ENCODE measurements at regions not wholly inside any gene's neighbourhood (a gene's known extent, or its start where the extent isn't known, plus 50 kb on each side); places are given as distances from the start of the nearest gene placed in this dataset.

GRCh38 chr14:29982171-29982570, 54.5 kb upstream of the PRKD1 start:
- TF ChIP-seq POLR2AphosphoS5 (IDR thresholded peaks at IDR 0.05): no peak
- no peak for TF ChIP-seq CTCF (IDR thresholded peaks at IDR 0.05)
- no peak for TF ChIP-seq POLR2A (IDR thresholded peaks at IDR 0.05)

All from stomach (tissue), 4 donors.